ENCODE measurements at regions not wholly inside any gene's neighbourhood (a gene's known extent, or its start where the extent isn't known, plus 50 kb on each side); places are given as distances from the start of the nearest gene placed in this dataset.

- no peak for DNase-seq (ENCODE audit: low read depth in 3 of 3, low spot score in 2 of 3)
These were observed 159.3 kb downstream of the GLI2 start for GRCh38 chr2:120894966-120895365.

DNA sequence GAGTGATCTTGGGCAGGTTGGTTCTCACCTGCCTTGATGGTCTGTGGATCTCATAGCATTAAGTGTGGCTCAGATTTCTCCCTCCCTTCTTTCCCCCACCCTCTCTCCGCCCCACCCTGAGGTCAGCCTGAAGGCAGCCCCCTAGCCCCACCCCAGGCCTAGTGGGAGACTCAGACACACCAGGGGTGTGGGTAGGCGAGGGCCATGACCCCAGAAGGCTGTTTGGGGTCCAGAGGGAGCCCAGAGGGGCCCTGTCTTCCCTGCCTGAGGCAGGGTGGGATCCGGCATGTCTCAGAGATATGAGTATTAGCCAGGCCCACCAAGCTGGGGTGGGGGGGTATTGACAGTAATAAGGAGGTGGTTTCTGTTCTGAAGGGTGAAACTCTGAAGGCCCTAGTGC is 160.5 kb downstream of the GLI2 start:
- DNase-seq (ENCODE audit: low read depth in 3 of 3, low spot score in 2 of 3): no peak

- DNase-seq (ENCODE audit: low read depth in 3 of 3, low spot score in 2 of 3): no peak
These were observed 161.2 kb downstream of the GLI2 start for GRCh38 chr2:120896901-120897300.

- DNase-seq (ENCODE audit: low read depth in 3 of 3, low spot score in 2 of 3): no peak
These were observed 161.7 kb downstream of the GLI2 start for GRCh38 chr2:120897399-120897798.

GRCh38 chr2:120898496-120898895 is 162.8 kb downstream of the GLI2 start:
- DNase-seq (ENCODE audit: low read depth in 3 of 3, low spot score in 2 of 3): no peak

DNA sequence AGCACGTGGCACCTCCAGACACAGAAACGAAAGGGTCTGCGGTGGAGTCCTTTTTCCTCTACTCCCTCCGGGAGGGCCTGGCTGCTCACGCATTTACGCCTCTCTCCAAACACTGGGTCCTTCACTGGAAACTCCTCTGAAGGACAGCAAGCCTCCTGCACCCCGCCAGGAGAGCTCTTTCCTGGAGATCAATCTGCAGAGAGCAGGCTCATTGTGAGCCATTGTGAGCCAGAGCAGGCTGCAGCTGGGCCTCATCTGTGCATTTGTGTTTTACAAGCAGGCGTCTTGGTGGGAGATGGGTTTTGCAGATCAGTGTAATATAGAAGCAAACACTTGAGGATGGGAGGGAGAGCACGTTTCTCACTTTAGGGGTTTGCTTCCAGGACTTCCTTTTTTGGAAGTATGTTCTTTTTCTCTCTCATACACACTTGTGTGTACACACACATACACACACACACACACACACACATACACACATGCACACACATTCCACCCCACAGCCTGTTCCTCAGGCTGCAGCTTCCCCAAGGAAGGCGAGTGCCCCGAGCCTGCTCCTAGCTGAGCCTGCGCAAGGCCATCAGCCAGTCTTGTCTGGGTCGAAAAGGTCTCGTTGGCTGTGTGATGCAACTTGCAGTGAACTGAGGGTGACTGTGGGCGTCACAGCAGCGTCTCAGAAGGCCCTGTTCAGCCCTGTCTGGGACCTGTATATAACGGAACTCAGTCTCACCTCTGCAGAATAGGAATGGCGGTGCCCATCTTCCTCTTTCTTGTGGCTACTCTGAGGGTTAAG is 163.5 kb downstream of the GLI2 start:
- DNase-seq (ENCODE audit: low read depth in 3 of 3, low spot score in 2 of 3): no peak

- no peak for DNase-seq (ENCODE audit: low read depth in 3 of 3, low spot score in 2 of 3)
These were observed 164.1 kb downstream of the GLI2 start for GRCh38 chr2:120899771-120900170.

GRCh38 chr2:120901201-120901600 is 165.5 kb downstream of the GLI2 start:
- no peak for DNase-seq (ENCODE audit: low read depth in 3 of 3, low spot score in 2 of 3)

GRCh38 chr2:120902592-120902991 is 166.9 kb downstream of the GLI2 start:
- DNase-seq (ENCODE audit: low read depth in 3 of 3, low spot score in 2 of 3): no peak

- no peak for DNase-seq (ENCODE audit: low read depth in 3 of 3, low spot score in 2 of 3)
These were observed 168.7 kb downstream of the GLI2 start for GRCh38 chr2:120904379-120904778.

DNA sequence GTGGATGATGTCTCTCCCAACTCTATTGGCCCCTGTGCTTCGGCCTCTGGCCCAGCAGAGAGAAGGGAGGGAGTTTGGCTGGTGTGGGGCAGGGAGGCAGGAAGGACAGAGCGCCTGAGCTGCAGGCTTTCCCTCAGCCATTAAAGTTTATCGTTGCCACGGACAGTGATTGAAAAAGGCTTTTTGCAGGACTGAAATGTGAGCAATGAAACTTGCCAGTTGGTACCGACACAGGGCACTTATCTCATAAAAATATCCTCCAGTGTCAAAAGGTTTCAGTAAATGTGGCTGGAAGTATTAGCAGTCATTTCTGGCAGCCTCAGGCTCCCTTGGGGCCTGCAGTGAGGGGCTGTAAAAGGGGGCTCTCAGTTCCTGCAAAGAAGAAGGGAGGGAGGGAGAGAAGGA is 169.2 kb downstream of the GLI2 start:
- DNase-seq (ENCODE audit: low read depth in 3 of 3, low spot score in 2 of 3): no peak

DNA sequence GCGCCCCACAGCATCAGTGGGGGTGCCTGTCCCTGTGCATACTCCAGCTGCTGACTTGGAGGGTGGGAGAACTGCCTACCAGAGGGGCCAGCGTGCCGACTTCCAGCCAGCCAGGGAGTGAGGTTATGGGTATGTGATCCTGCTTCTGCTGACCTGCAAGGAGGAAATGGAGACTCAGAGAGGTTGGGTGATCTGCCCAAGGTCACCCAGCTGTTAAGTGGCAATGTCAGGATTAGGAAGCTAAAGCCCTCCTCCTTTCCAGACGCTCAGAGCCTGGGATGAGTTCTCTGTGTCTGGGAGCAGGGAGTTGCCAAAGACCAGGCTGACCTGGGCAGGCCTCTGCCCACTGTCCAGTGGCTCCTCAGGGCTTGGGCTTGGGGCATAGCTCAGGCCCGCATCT is 169.6 kb downstream of the GLI2 start:
- no peak for DNase-seq (ENCODE audit: low read depth in 3 of 3, low spot score in 2 of 3)

DNA sequence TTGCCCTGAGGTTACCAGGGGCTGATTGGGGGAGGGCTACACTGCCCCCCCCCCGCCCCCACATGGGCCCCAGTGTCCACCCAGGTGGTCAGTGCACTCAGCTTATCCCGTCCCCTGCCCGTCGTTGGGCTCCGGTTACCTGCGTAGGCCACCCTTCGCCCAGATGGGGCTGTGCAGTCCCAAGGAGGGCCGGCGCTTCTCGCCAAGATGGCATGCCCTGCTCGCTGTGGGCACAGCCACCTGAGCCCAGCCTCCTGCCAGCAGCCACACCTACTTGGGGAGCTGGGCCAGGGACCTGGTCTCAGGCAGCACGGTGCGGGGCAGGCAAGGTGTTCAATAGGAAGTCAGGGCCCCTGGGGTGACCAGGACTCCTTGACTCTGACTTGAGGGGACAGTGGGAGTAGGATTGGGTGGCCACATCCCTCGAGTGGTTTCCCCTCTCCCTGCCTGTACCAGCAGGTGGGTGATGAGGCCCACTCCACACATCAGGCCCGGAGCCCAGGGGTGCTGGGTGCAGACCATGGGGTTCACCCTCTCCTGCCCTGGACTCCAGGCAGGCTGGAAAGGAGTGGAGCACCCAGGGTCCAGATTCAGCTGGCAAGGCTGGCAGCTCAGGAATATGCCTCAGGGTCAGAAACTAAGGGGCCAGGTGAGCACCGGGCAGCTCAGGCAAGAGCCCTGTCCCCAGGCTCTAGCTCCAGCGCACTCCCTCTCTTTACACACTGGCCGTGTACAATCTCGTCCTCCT is 170.3 kb downstream of the GLI2 start:
- DNase-seq (ENCODE audit: low read depth in 3 of 3, low spot score in 2 of 3): no peak

DNA sequence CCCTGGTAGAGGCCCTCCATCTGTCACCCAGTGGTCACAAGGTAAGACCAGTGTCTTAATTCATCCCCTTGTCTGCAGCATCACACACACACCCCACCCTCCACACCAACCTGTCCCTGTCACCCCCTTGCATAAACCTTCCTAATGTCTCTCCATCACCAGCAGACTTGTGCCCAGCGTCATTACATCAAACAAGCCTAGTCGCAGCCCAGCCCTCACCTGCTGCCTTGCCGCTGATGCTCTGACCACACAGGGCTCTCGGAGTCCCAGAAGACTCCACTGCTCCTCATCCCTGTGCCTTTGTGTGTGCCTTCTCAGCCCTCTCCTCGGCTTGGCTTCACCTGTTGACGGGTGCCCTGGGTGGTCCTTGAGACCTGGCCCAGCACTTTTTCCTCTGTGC is 171.2 kb downstream of the GLI2 start:
- DNase-seq (ENCODE audit: low read depth in 3 of 3, low spot score in 2 of 3): no peak

GRCh38 chr2:120907822-120908221 is 172.2 kb downstream of the GLI2 start:
- DNase-seq (ENCODE audit: low read depth in 3 of 3, low spot score in 2 of 3): no peak

GRCh38 chr2:120908314-120908975 is 172.8 kb downstream of the GLI2 start:
- no peak for DNase-seq (ENCODE audit: low read depth in 3 of 3, low spot score in 2 of 3)

- no peak for DNase-seq (ENCODE audit: low read depth in 3 of 3, low spot score in 2 of 3)
These were observed 173.4 kb downstream of the GLI2 start for GRCh38 chr2:120909102-120909501.

- no peak for DNase-seq (ENCODE audit: low read depth in 3 of 3, low spot score in 2 of 3)
These were observed 174.5 kb downstream of the GLI2 start for GRCh38 chr2:120910164-120910563.

DNA sequence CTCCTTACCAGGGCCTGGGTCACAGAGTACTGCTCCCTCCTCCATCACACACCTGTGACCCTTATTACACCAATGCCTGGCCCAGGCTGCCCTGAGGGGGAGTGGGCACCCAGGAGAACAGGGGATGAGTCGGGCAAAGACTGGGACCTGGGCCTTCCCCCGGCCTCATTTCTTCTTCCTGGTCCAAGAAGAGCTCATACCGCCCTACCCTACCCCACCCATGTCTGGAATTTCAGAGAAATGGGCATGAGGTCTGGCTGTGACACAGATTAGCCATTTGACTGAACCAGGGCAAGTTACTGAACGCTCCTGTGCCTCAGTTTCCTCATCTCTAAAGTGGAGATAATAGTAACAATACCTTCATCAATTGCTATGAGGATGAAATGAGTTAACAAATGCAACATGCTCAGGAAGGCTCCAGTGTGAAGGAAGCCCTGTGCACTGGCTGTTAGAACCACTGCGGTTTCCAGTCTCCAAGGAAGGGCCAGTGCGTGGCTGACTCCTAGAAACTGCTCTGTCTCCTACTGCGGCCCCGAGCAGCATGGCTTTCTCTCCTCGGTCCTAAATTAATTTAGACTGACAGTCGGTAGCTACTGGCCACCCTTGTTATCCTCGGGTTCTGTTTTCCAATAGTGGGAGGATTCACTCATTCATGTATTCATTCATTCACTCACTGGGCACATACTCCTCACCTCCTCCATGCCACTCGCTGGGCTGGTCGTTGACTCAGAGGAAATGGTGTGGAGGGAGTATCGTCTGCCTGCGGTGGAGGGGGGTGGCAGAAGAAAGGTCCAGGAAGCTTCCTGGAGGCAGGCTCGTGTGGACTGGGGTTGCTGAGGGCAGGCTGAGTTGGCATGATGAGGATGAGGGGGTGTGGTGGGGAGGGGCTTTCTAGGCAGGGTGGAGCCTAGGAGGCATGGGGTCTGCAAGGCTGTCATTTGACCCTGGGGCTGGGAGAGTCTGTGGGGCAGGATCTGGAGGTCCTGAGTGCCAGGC is 175.6 kb downstream of the GLI2 start:
- no peak for DNase-seq (ENCODE audit: low read depth in 3 of 3, low spot score in 2 of 3)
